A549 (cell line): ENCODE measurements at regions not wholly inside any gene's neighbourhood (a gene's known extent, or its start where the extent isn't known, plus 50 kb on each side); places are given as distances from the start of the nearest gene placed in this dataset.

ENCODE experiments used
- ATAC-seq, 2 experiments: fragments of 200-7000 bp in 1 of 2; fragments of >200 bp in 1 of 2; cut with Nextera tagmentation in 1 of 2; cut with Tn5 transposase in 1 of 2; 3 replicates each; pipeline versions ENCODE4 v1.8.0 to v1.9.1; 2018 to 2020; ENCODE audit warnings: mild to moderate bottlenecking in 1 of 2, moderate library complexity in 1 of 2
- CTCF ChIA-PET: fragments of 300-600 bp; sonication (Branson Sonifier 250); formaldehyde crosslinking; extraction: SDS; loops from one replicate; lab custom pipeline; 2021; ENCODE audit warnings: antibody characterized with exemption, inconsistent platforms; lab: Yijun Ruan, JAX
- POLR2A ChIA-PET: fragments of 350-600 bp; formaldehyde crosslinking; extraction: SDS; loops from one replicate; lab custom pipeline; 2021; ENCODE audit warnings: antibody characterized with exemption, inconsistent platforms; lab: Yijun Ruan, JAX
- DNase-seq, 2 experiments: peaks; one replicate each; pipeline versions ENCODE4 v3.0.0 to v3.0.0-alpha.2; 2011 to 2016; ENCODE audit warnings: low read depth in 1 of 2, low spot score in 1 of 2
- FAIRE-seq: peaks from 2 replicates; lab custom pipeline; 2011; peaks lifted over from hg19 to GRCh38; lab: Jason Lieb, UNC
- H3K27ac ChIP-seq, 2 experiments: fragments of >200 bp; sonication (Bioruptor Twin); formaldehyde crosslinking; 3 replicates each; pipeline ENCODE4 v1.5.1; 2016 to 2017
- H3K4me1 ChIP-seq: fragments of >200 bp; sonication (Bioruptor Twin); formaldehyde crosslinking; 3 replicates; pipeline ENCODE4 v1.6.1; 2016
- H3K4me2 ChIP-seq: fragments of >200 bp; sonication (Bioruptor Twin); formaldehyde crosslinking; 3 replicates; pipeline ENCODE4 v1.6.1; 2016
- H3K4me3 ChIP-seq: fragments of >200 bp; sonication (Bioruptor Twin); formaldehyde crosslinking; 3 replicates; pipeline ENCODE4 v1.5.1; 2016
- H3K9me3 ChIP-seq: fragments of >200 bp; sonication (Bioruptor Twin); formaldehyde crosslinking; 3 replicates; pipeline ENCODE4 v1.6.1; 2016
- E2F6 ChIP-seq: IDR thresholded peaks from 2 replicates; pipeline ENCODE4 v1.6.1; 2012; ENCODE audit warnings: low read depth, borderline replicate concordance
- EHF ChIP-seq: fragments of 250-450 bp; sonication (Bioruptor Pico); IDR thresholded peaks from 2 replicates; pipeline ENCODE4 v1.5.0; 2020; ENCODE audit warnings: mild to moderate bottlenecking
- EHMT2 ChIP-seq: fragments of 200-600 bp; sonication (generic); IDR thresholded peaks from 2 replicates; pipeline ENCODE4 v1.6.1; 2016; ENCODE audit warnings: antibody characterized with exemption, low read depth, mild to moderate bottlenecking, moderate library complexity
- EP300 ChIP-seq, 2 experiments: fragments of >200 bp; sonication (Bioruptor Twin); formaldehyde crosslinking; IDR thresholded peaks; 2 replicates in 1 of 2; 3 replicates in 1 of 2; pipeline ENCODE4 v1.6.1; 2016 to 2017
- FOSL2 ChIP-seq, 2 experiments: fragments of 450-650 bp in 1 of 2; fragments of >200 bp in 1 of 2; sonication (Bioruptor Twin) in 1 of 2; formaldehyde crosslinking; IDR thresholded peaks; 2 replicates each; pipeline versions ENCODE4 v1.5.0 to v1.6.1; 2016 to 2020; ENCODE audit warnings: mild to moderate bottlenecking in 1 of 2, moderate library complexity in 1 of 2
- HDAC2 ChIP-seq: fragments of 200-600 bp; sonication (generic); IDR thresholded peaks from 2 replicates; pipeline ENCODE4 v1.6.1; 2016
- HOXB13 ChIP-seq: fragments of 250-450 bp; sonication (Bioruptor Pico); IDR thresholded peaks from 2 replicates; pipeline ENCODE4 v1.5.0; 2020; ENCODE audit warnings: low read depth, mild to moderate bottlenecking, moderate library complexity
- HOXB5 ChIP-seq: fragments of 250-450 bp; sonication (Bioruptor Pico); IDR thresholded peaks from 2 replicates; pipeline ENCODE4 v1.5.0; 2020; ENCODE audit warnings: mild to moderate bottlenecking, moderate library complexity
- JUNB ChIP-seq: fragments of >200 bp; sonication (Bioruptor Twin); formaldehyde crosslinking; IDR thresholded peaks from 2 replicates; pipeline ENCODE4 v1.6.1; 2016
- MAFK ChIP-seq: fragments of 450-650 bp; IDR thresholded peaks from 2 replicates; pipeline ENCODE4 v1.6.1; 2014; ENCODE audit not compliant: partially characterized antibody
- MAX ChIP-seq: IDR thresholded peaks from 2 replicates; pipeline ENCODE4 v1.6.1; 2012
- MAZ ChIP-seq: fragments of 150-350 bp; IDR thresholded peaks from 2 replicates; pipeline ENCODE4 v1.6.1; 2014; ENCODE audit warnings: antibody characterized with exemption, low read depth, low read length, borderline replicate concordance
- NFE2L2 ChIP-seq: fragments of 150-350 bp; conservative IDR thresholded peaks from 2 replicates; pipeline ENCODE4 v1.6.1; 2014; ENCODE audit warnings: low read length
- NPAS2 ChIP-seq: fragments of 250-450 bp; sonication (Bioruptor Pico); IDR thresholded peaks from 2 replicates; pipeline ENCODE4 v1.8.0; 2022; ENCODE audit warnings: mild to moderate bottlenecking, moderate library complexity, borderline replicate concordance
- PBX3 ChIP-seq: IDR thresholded peaks from 2 replicates; pipeline ENCODE4 v1.6.1; 2012
- PHF8 ChIP-seq: fragments of 200-600 bp; sonication (generic); IDR thresholded peaks from 2 replicates; pipeline ENCODE4 v1.6.1; 2016; ENCODE audit warnings: low read depth, mild to moderate bottlenecking, antibody characterized with exemption, moderate library complexity, borderline replicate concordance
- RAD21 ChIP-seq, 2 experiments: fragments of >200 bp in 1 of 2; sonication (Bioruptor Twin) in 1 of 2; formaldehyde crosslinking in 1 of 2; IDR thresholded peaks in 1 of 2; conservative IDR thresholded peaks in 1 of 2; 2 replicates in 1 of 2; 3 replicates in 1 of 2; pipeline ENCODE4 v1.6.1; 2012 to 2018; ENCODE audit warnings: inconsistent platforms in 1 of 2
- RARB ChIP-seq: fragments of 250-450 bp; sonication (Bioruptor Pico); IDR thresholded peaks from 2 replicates; pipeline ENCODE4 v1.8.0; 2021; ENCODE audit warnings: mild to moderate bottlenecking, moderate library complexity
- RNF2 ChIP-seq: fragments of 200-600 bp; sonication (generic); IDR thresholded peaks from 2 replicates; pipeline ENCODE4 v1.6.1; 2016; ENCODE audit warnings: low read depth, mild to moderate bottlenecking, antibody characterized with exemption, moderate library complexity, borderline replicate concordance
- SMC3 ChIP-seq: fragments of >200 bp; sonication (Bioruptor Twin); formaldehyde crosslinking; IDR thresholded peaks from 3 replicates; pipeline ENCODE4 v1.6.1; 2018; ENCODE audit warnings: inconsistent platforms
- TP53 ChIP-seq: fragments of 250-450 bp; sonication (Bioruptor Pico); IDR thresholded peaks from 2 replicates; pipeline ENCODE4 v1.5.0; 2021; ENCODE audit warnings: mild to moderate bottlenecking, moderate library complexity
- ZC3H11A ChIP-seq: fragments of 450-650 bp; IDR thresholded peaks from 2 replicates; pipeline ENCODE4 v1.6.1; 2014; ENCODE audit warnings: antibody characterized with exemption, mild to moderate bottlenecking
- ZNF302 ChIP-seq: fragments of 250-450 bp; sonication (Bioruptor Pico); IDR thresholded peaks from 2 replicates; pipeline ENCODE4 v1.9.0; 2021; ENCODE audit warnings: inconsistent platforms, mild to moderate bottlenecking, moderate library complexity
- ZSCAN20 ChIP-seq: fragments of 250-450 bp; sonication (Bioruptor Pico); IDR thresholded peaks from 2 replicates; pipeline ENCODE4 v1.8.0; 2022; ENCODE audit warnings: mild to moderate bottlenecking, moderate library complexity
- WGBS: methylation state at CpG from one replicate; pipeline ENCODE4 v1.1.6; 2017; ENCODE audit errors: missing lambda C conversion rate; 5-methylcytosine and 5-hydroxymethylcytosine counted together
- TF ChIP-seq, protein P1 (sequence below): fragments of 250-450 bp; sonication (Bioruptor Pico); IDR thresholded peaks from 2 replicates; pipeline ENCODE4 v1.5.0; 2021; ENCODE audit warnings: mild to moderate bottlenecking, moderate library complexity, borderline replicate concordance

DNA sequence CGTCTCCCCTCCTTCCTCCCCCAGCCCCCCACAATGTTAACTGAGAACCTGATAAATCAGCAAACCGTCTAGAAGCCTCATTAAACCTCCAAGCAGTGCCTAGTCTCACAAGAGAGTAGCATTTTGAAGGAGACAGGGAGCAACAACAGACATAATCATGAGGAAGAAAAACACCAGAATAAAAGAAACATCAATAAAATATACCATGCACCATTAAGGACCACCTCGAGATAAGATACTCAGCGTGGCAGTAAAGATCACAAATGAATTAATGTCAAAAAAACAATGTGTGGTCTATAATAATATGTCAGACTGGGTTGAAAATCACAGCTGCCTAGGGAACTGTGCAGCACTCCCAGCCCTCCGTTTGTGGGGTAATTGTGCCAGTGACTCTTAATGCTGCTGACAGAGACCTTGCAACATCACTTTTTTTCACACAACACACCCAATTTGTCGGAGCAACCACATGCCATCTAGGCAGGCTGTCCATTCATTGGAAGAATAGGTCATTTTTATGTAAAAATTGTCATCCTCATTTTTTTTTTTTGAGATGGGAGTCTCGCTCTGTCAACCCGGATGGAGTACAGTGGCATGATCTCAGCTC lies 450.8 kb upstream of the WWC1 start:
- 33% methylated on average over 8 of the region's 8 CpGs for WGBS
- CTCF ChIA-PET, result no interaction called here
- Histone ChIP-seq H3K4me2 (no peak overlapping the region), H3K9me3 (no peaks in the 10 kb centered on the region)
- FAIRE-seq, result no peak
- POLR2A ChIA-PET, result no interaction called here
- TF ChIP-seq PBX3, result no peak
- no peak for TF ChIP-seq FOSL2 (IDR thresholded peaks at IDR 0.05)
- no peak for TF ChIP-seq FOSL2 (CRISPR knock-in tag; IDR thresholded peaks at IDR 0.05)
- TF ChIP-seq RNF2, result no peak
- TF ChIP-seq, all 56 proteins: peak for 0
- H3K4me3 ChIP-seq, result no peak overlapping the region
- ATAC-seq, result no peak
- H3K4me1 ChIP-seq, result no peaks in the 10 kb centered on the region
- no peak for DNase-seq
- H3K27ac ChIP-seq, result no peak overlapping the region

DNA sequence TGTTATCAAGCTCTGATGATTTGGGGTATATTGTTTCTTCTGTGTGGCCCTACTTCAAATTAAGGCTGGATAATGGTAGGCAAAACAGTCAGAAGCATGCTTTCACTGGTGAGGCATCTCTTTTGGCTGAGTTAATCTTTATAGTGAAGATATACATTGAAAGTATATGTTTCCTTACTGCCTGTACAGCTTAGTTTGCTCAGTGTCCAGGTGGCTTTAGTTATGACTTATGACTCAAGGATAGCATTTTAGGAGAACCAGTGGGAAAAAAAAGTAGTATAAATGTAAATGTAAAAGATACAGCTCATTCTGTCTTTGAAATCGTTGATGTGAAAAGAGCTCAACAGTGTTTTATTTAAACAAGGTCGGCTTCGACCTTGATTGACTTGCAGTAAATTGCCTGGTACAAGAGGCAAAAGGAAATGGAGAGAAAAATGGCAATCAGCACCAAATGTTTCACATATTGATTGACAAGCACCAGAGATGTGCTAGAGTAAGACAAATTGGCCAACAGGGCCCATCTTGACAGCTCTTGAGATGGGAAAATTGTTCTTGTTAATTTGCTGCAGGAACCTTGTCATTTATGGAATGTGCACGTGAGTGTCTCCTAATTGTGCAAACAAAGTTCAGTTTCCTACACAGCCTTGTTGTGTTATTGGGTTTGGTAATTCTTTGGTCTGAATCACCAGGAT lies 447.4 kb upstream of the WWC1 start:
- no peak overlapping the region for H3K4me2 ChIP-seq
- CTCF ChIA-PET, result no interaction called here
- no peaks in the 10 kb centered on the region for H3K4me1 ChIP-seq
- DNase-seq, result no peak
- ATAC-seq, result no peak
- peak; percentile 28 for FAIRE-seq
- POLR2A ChIA-PET, result no interaction called here
- WGBS, result 12% methylated on average over 4 of the region's 4 CpGs
- no peaks in the 10 kb centered on the region; the same call in 2 of the 3 replicates for H3K9me3 ChIP-seq
- TF ChIP-seq E2F6 (no peak), HOXB13 (no peak), MAX (no peak), ZNF302 (CRISPR knock-in tag) (no peak), NFE2L2 (no peak), JUNB (no peak), MAFK (no peak), RAD21 (conservative IDR thresholded peaks at IDR 0.05 in 1 of 2, IDR thresholded peaks at IDR 0.05 in 1 of 2) (no peak)
- TF ChIP-seq, protein P1, sequence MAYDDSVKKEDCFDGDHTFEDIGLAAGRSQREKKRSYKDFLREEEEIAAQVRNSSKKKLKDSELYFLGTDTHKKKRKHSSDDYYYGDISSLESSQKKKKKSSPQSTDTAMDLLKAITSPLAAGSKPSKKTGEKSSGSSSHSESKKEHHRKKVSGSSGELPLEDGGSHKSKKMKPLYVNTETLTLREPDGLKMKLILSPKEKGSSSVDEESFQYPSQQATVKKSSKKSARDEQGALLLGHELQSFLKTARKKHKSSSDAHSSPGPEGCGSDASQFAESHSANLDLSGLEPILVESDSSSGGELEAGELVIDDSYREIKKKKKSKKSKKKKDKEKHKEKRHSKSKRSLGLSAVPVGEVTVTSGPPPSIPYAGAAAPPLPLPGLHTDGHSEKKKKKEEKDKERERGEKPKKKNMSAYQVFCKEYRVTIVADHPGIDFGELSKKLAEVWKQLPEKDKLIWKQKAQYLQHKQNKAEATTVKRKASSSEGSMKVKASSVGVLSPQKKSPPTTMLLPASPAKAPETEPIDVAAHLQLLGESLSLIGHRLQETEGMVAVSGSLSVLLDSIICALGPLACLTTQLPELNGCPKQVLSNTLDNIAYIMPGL (CRISPR knock-in tag), result no peak
- H3K4me3 ChIP-seq, result no peak overlapping the region
- no peak overlapping the region for H3K27ac ChIP-seq

DNA sequence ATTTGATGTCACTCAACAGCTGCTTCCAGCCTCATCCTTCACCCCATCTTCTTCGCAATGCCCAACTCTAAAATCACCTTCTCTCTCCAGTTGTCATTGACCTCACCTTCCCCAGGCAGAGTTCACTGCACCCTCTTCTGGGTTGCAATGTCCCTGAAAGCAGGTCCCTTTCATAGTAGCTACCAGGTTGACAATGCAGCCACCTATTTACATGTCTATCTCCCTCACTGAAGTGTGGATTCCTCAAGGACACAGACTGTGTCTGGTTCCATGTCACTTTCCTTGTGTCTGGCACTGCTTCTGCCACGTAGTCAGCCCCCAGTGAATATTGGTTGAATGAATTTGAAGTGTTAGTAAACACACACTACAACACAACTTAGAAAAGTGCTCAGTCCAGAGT lies 445.5 kb upstream of the WWC1 start:
- no peak for FAIRE-seq
- H3K4me2 ChIP-seq, result no peak overlapping the region
- DNase-seq, result no peak
- POLR2A ChIA-PET, result no interaction called here
- no peak overlapping the region for H3K27ac ChIP-seq
- H3K4me3 ChIP-seq, result no peak overlapping the region
- TF ChIP-seq EHMT2, result no peak
- no peak for TF ChIP-seq EHF
- no peak for TF ChIP-seq PHF8
- no peak for TF ChIP-seq RAD21 (conservative IDR thresholded peaks at IDR 0.05 in 1 of 2, IDR thresholded peaks at IDR 0.05 in 1 of 2)
- TF ChIP-seq SMC3, result no peak
- TF ChIP-seq FOSL2 (IDR thresholded peaks at IDR 0.05), result no peak
- TF ChIP-seq FOSL2 (CRISPR knock-in tag; IDR thresholded peaks at IDR 0.05), result no peak
- no peak for TF ChIP-seq ZSCAN20 (CRISPR knock-in tag)
- no peak for TF ChIP-seq MAZ
- no peak for TF ChIP-seq E2F6
- TF ChIP-seq RARB, result no peak
- TF ChIP-seq, protein P1 (CRISPR knock-in tag), result no peak
- no peak for TF ChIP-seq NPAS2
- no peak for TF ChIP-seq TP53 (CRISPR knock-in tag)
- TF ChIP-seq EP300 (IDR thresholded peaks at IDR 0.05), result no peak
- no peak for TF ChIP-seq HOXB5 (CRISPR knock-in tag)
- TF ChIP-seq HDAC2, result no peak
- TF ChIP-seq ZC3H11A, result no peak
- H3K9me3 ChIP-seq, result no peaks in the 10 kb centered on the region; the same call in 2 of the 3 replicates
- no peak for ATAC-seq
- WGBS, result 0% methylated on average over 2 of the region's 2 CpGs
- H3K4me1 ChIP-seq, result no peaks in the 10 kb centered on the region
- CTCF ChIA-PET, result interaction anchor here (0.6 kb wide), 1 partner anchor 890 kb away, joined by 3 read pairs; no protein-coding TSS in a partner anchor
